A673 (cell line): ENCODE measurements at regions not wholly inside any gene's neighbourhood (a gene's known extent, or its start where the extent isn't known, plus 50 kb on each side); places are given as distances from the start of the nearest gene placed in this dataset.

Source experiments
- BruUV-seq: library from RNA; stranded (reverse); fragments of 400-500 nt; replicated peaks from 2 replicates; lab custom pipeline; 2021; lab: Mats Ljungman, UMichigan
- CTCF ChIA-PET: fragments of 300-600 bp; sonication (Branson Sonifier 250); formaldehyde crosslinking; loops from one replicate; lab custom pipeline; 2022; ENCODE audit warnings: antibody characterized with exemption; lab: Charles Lee
- POLR2A ChIA-PET: fragments of 300-600 bp; sonication (Branson Sonifier 250); formaldehyde crosslinking; loops from one replicate; lab custom pipeline; 2022; ENCODE audit warnings: antibody characterized with exemption; ENCODE audit not compliant: low non-redundant PET; lab: Charles Lee
- DNase-seq: peaks from one replicate; pipeline ENCODE4 v3.0.0-alpha.2; 2015; ENCODE audit warnings: low spot score
- H3K27ac ChIP-seq: fragments of 200-600 bp; sonication (generic); 2 replicates; pipeline ENCODE4 v1.5.1; 2016; ENCODE audit warnings: mixed run types, low read depth, mild to moderate bottlenecking, mixed read lengths, antibody characterized with exemption, low read length; ENCODE audit not compliant: poor library complexity, severe bottlenecking
- H3K27me3 ChIP-seq: fragments of 200-600 bp; sonication (generic); replicated peaks from 2 replicates; pipeline ENCODE4 v1.6.1; 2017; ENCODE audit warnings: mixed run types, low read depth, mild to moderate bottlenecking, mixed read lengths, antibody characterized with exemption, low read length; ENCODE audit not compliant: insufficient read depth, poor library complexity
- H3K36me3 ChIP-seq: fragments of 200-600 bp; sonication (generic); 2 replicates; pipeline ENCODE4 v1.6.1; 2016; ENCODE audit warnings: mixed run types, mild to moderate bottlenecking, mixed read lengths, antibody characterized with exemption, low read length; ENCODE audit not compliant: insufficient read depth, poor library complexity, severe bottlenecking
- H3K4me1 ChIP-seq: fragments of 200-600 bp; sonication (generic); 2 replicates; pipeline ENCODE4 v1.6.1; 2017; ENCODE audit warnings: mixed run types, mild to moderate bottlenecking, mixed read lengths, antibody characterized with exemption, low read length; ENCODE audit not compliant: insufficient read depth, poor library complexity, severe bottlenecking
- H3K4me3 ChIP-seq: fragments of 200-600 bp; sonication (generic); 2 replicates; pipeline ENCODE4 v1.5.1; 2016; ENCODE audit warnings: low read depth, mixed run types, mild to moderate bottlenecking, mixed read lengths, low read length; ENCODE audit not compliant: poor library complexity, severe bottlenecking
- H3K9me3 ChIP-seq: fragments of 200-600 bp; sonication (generic); 2 replicates; pipeline ENCODE4 v1.6.1; 2016; ENCODE audit warnings: mixed run types, low read depth, mild to moderate bottlenecking, mixed read lengths, antibody characterized with exemption, low read length; ENCODE audit not compliant: poor library complexity, severe bottlenecking
- CTCF ChIP-seq: fragments of 300-800, 200-600 bp; sonication (generic); conservative IDR thresholded peaks from 2 replicates; pipeline ENCODE4 v1.5.1; 2017; ENCODE audit warnings: low read depth, mild to moderate bottlenecking, antibody characterized with exemption, low read length, moderate library complexity, mixed read lengths
- EZH2 ChIP-seq: fragments of 200-600 bp; sonication (generic); IDR thresholded peaks from 2 replicates; pipeline ENCODE4 v1.6.1; 2017; ENCODE audit warnings: borderline replicate concordance, low read depth, mild to moderate bottlenecking, mixed read lengths, antibody characterized with exemption, low read length; ENCODE audit not compliant: poor library complexity, severe bottlenecking
- intact Hi-C: fragments of 100-400 bp; cut with micrococcal nuclease; formaldehyde crosslinking; loops from one replicate; pipeline ENCODE4 v1.10.0; 2022; ENCODE audit not compliant: unreplicated experiment

- Histone ChIP-seq H3K4me1 (no peaks in the 10 kb centered on the region), H3K27ac (no peak overlapping the region), H3K9me3 (no peaks in the 10 kb centered on the region), H3K27me3 (no peaks in the 10 kb centered on the region), H3K36me3 (no peaks in the 10 kb centered on the region), H3K4me3 (no peak overlapping the region)
- CTCF ChIA-PET: no interaction called here
- DNase-seq: no peak
- TF ChIP-seq CTCF (no peak), EZH2 (no peak)
- POLR2A ChIA-PET: no interaction called here
- intact Hi-C loops: no loop called here
- no TSS peak for BruUV-seq
These were observed 663.2 kb upstream of the SGCG start for GRCh38 chr13:22517544-22517943.

- ChIA-PET CTCF (no interaction called here), POLR2A (no interaction called here)
- H3K9me3 ChIP-seq: no peaks in the 10 kb centered on the region
- no peak overlapping the region for H3K27ac ChIP-seq
- no peaks in the 10 kb centered on the region for H3K36me3 ChIP-seq
- no peak overlapping the region for H3K4me3 ChIP-seq
- H3K27me3 ChIP-seq: no peaks in the 10 kb centered on the region
- no TSS peak for BruUV-seq
- H3K4me1 ChIP-seq: no peaks in the 10 kb centered on the region
- intact Hi-C loops: no loop called here
- no peak for TF ChIP-seq EZH2
- TF ChIP-seq CTCF: no peak
- DNase-seq: no peak
These were observed 643.9 kb upstream of the SGCG start for GRCh38 chr13:22536851-22537250.

GRCh38 chr13:22538400-22538799, 642.4 kb upstream of the SGCG start:
- DNase-seq: no peak
- no TSS peak for BruUV-seq
- Histone ChIP-seq H3K4me1 (no peaks in the 10 kb centered on the region), H3K36me3 (no peaks in the 10 kb centered on the region), H3K27me3 (no peaks in the 10 kb centered on the region), H3K9me3 (no peaks in the 10 kb centered on the region), H3K4me3 (no peak overlapping the region), H3K27ac (no peak overlapping the region)
- CTCF ChIA-PET: no interaction called here
- POLR2A ChIA-PET: no interaction called here
- TF ChIP-seq CTCF: no peak
- no peak for TF ChIP-seq EZH2
- intact Hi-C loops: no loop called here
